ENCODE measurements at regions not wholly inside any gene's neighbourhood (a gene's known extent, or its start where the extent isn't known, plus 50 kb on each side); places are given as distances from the start of the nearest gene placed in this dataset.

DNA sequence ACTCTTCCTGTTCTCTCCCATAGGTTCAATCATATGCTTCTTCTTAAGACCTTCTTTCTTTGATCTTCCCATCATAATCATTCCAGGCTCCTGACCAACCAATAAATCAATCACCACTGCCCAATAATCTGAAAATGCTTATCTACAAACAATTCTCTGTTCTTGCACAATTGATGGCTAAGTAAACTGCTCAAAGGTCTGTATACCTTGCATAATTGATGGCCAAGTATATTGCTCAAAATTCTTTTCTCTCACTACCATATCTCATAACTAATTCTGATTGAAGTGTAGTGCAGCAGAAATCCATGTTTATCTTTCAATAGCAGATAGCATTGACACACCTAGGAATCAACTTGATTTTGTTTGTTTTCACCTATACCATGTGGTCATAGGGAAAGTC is 83.4 kb upstream of the EPHA6 start:
- no peak overlapping the region for H3K56ac ChIP-seq (ENCODE audit: low read length)
- H2BK5ac ChIP-seq (ENCODE audit: low read length): no peak overlapping the region
- H3K4me2 ChIP-seq (ENCODE audit: low read length): no peak overlapping the region
- no peaks in the 10 kb centered on the region for H3K36me3 ChIP-seq (ENCODE audit: control insufficient read depth, insufficient read depth, low read length)
- no peak for DNase-seq
- no peak overlapping the region for H2AK5ac ChIP-seq (ENCODE audit: low read length)
- H3K9ac ChIP-seq (ENCODE audit: low read length): no peak overlapping the region
- no peaks in the 10 kb centered on the region for H3K4me1 ChIP-seq (ENCODE audit: control insufficient read depth, low read depth, low read length)
- H3K4ac ChIP-seq (ENCODE audit: low read depth, low read length): no peak overlapping the region
- H2BK120ac ChIP-seq (ENCODE audit: low read depth, low read length): no peak overlapping the region
- no peaks in the 10 kb centered on the region for H3K79me2 ChIP-seq (ENCODE audit: control insufficient read depth, insufficient read depth, low read length)
- no peaks in the 10 kb centered on the region for H3K27me3 ChIP-seq (ENCODE audit: insufficient read depth, low read length, poor library complexity)
- H2BK15ac ChIP-seq (replicated peaks; ENCODE audit: low read depth): no peak overlapping the region
- no peak overlapping the region for H3K27ac ChIP-seq (ENCODE audit: low read depth, low read length)
- H4K8ac ChIP-seq (ENCODE audit: low read depth, low read length): no peak overlapping the region
- no peak overlapping the region for H3K18ac ChIP-seq (ENCODE audit: low read length)
- H3K23ac ChIP-seq (ENCODE audit: low read length): no peak overlapping the region
- H3K4me3 ChIP-seq (ENCODE audit: low read length): no peak overlapping the region
- H4K5ac ChIP-seq (ENCODE audit: low read length): no peak overlapping the region
- no peaks in the 10 kb centered on the region for H3K79me1 ChIP-seq (ENCODE audit: low read length)

DNA sequence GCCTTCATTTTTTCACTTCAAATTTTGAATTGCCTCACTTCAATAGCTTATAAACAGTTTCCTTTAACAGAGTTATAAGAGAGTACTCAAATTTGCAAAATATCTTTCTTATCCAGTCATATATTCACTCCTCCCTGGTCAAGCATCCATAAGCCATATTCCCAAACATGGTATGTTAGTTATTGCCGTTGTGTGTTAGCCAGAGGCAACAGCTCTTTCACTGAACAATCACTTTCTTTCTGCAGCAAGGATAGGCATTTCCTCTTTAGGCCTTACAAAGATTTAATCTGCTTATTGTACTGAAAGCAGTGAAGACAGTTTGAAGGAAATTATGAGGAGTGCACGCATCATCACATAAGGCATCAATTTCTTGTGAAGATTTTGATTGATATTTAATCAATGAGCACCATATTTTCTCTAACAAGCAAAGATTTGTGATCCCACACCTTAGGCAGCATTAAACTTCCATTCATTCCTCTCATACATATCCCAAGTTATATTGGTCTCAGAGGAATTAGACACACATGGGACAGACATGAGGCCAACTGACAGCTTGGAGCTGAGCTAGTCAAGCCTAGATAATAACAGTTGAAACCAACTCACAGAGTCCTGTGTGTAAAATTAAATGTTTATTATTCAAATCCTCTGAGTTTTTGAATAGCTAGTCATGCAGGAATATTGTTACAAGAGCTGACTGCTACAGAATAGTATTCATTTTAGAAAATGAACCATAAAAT is 80.0 kb upstream of the EPHA6 start:
- H2BK15ac ChIP-seq (replicated peaks; ENCODE audit: low read depth): no peak overlapping the region
- H3K18ac ChIP-seq (ENCODE audit: low read length): no peak overlapping the region
- no peak overlapping the region for H2BK120ac ChIP-seq (ENCODE audit: low read depth, low read length)
- no peak overlapping the region for H2BK5ac ChIP-seq (ENCODE audit: low read length)
- no peaks in the 10 kb centered on the region for H3K4me1 ChIP-seq (ENCODE audit: control insufficient read depth, low read depth, low read length)
- H3K36me3 ChIP-seq (ENCODE audit: control insufficient read depth, insufficient read depth, low read length): no peaks in the 10 kb centered on the region
- no peak overlapping the region for H3K4me2 ChIP-seq (ENCODE audit: low read length)
- no peak for DNase-seq
- H3K9ac ChIP-seq (ENCODE audit: low read length): no peak overlapping the region
- no peaks in the 10 kb centered on the region for H3K79me2 ChIP-seq (ENCODE audit: control insufficient read depth, insufficient read depth, low read length)
- WGBS (ENCODE audit: extremely low coverage, insufficient coverage, low lambda C conversion rate): no CpG with 5 or more reads among the region's 2 CpGs
- H3K79me1 ChIP-seq (ENCODE audit: low read length): no peaks in the 10 kb centered on the region
- H3K4ac ChIP-seq (ENCODE audit: low read depth, low read length): no peak overlapping the region
- no peak overlapping the region for H4K8ac ChIP-seq (ENCODE audit: low read depth, low read length)
- no peak overlapping the region for H3K4me3 ChIP-seq (ENCODE audit: low read length)
- no peak overlapping the region for H3K56ac ChIP-seq (ENCODE audit: low read length)
- no peak overlapping the region for H2AK5ac ChIP-seq (ENCODE audit: low read length)
- no peak overlapping the region for H3K23ac ChIP-seq (ENCODE audit: low read length)
- H3K27me3 ChIP-seq (ENCODE audit: insufficient read depth, low read length, poor library complexity): no peaks in the 10 kb centered on the region
- no peak overlapping the region for H3K27ac ChIP-seq (ENCODE audit: low read depth, low read length)
- no peak overlapping the region for H4K5ac ChIP-seq (ENCODE audit: low read length)

DNA sequence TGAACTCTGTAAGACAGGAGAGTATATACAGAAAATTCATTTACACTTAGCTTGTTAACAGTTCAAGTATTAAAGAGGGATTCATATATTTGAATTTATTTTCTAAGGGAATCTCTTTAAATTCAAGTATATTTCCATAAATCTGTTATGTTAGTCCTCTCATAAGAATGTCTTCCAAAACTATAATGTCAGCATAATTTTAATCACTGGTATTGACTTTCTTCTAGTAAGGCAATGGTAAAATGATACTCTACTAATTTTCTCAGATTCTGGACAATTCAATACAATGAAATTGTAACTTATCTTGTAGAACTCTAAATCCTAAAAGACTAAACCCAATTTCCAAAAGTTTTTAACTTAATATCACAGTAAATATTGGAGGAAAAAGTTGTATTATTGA is 66.3 kb upstream of the EPHA6 start:
- no peaks in the 10 kb centered on the region for H3K79me2 ChIP-seq (ENCODE audit: control insufficient read depth, insufficient read depth, low read length)
- no peak overlapping the region for H3K18ac ChIP-seq (ENCODE audit: low read length)
- no peak overlapping the region for H3K27ac ChIP-seq (ENCODE audit: low read depth, low read length)
- no peak overlapping the region for H2BK15ac ChIP-seq (replicated peaks; ENCODE audit: low read depth)
- H3K23ac ChIP-seq (ENCODE audit: low read length): no peak overlapping the region
- no peaks in the 10 kb centered on the region for H3K79me1 ChIP-seq (ENCODE audit: low read length)
- DNase-seq: no peak
- H3K36me3 ChIP-seq (ENCODE audit: control insufficient read depth, insufficient read depth, low read length): no peaks in the 10 kb centered on the region
- H4K5ac ChIP-seq (ENCODE audit: low read length): no peak overlapping the region
- H3K4ac ChIP-seq (ENCODE audit: low read depth, low read length): no peak overlapping the region
- no peak overlapping the region for H2BK120ac ChIP-seq (ENCODE audit: low read depth, low read length)
- no peak overlapping the region for H3K4me2 ChIP-seq (ENCODE audit: low read length)
- H2BK5ac ChIP-seq (ENCODE audit: low read length): no peak overlapping the region
- no peak overlapping the region for H3K56ac ChIP-seq (ENCODE audit: low read length)
- H3K9ac ChIP-seq (ENCODE audit: low read length): no peak overlapping the region
- no peak overlapping the region for H2AK5ac ChIP-seq (ENCODE audit: low read length)
- H3K27me3 ChIP-seq (ENCODE audit: insufficient read depth, low read length, poor library complexity): no peaks in the 10 kb centered on the region
- no peak overlapping the region for H3K4me3 ChIP-seq (ENCODE audit: low read length)
- H4K8ac ChIP-seq (ENCODE audit: low read depth, low read length): no peak overlapping the region
- H3K4me1 ChIP-seq (ENCODE audit: control insufficient read depth, low read depth, low read length): no peaks in the 10 kb centered on the region

DNA sequence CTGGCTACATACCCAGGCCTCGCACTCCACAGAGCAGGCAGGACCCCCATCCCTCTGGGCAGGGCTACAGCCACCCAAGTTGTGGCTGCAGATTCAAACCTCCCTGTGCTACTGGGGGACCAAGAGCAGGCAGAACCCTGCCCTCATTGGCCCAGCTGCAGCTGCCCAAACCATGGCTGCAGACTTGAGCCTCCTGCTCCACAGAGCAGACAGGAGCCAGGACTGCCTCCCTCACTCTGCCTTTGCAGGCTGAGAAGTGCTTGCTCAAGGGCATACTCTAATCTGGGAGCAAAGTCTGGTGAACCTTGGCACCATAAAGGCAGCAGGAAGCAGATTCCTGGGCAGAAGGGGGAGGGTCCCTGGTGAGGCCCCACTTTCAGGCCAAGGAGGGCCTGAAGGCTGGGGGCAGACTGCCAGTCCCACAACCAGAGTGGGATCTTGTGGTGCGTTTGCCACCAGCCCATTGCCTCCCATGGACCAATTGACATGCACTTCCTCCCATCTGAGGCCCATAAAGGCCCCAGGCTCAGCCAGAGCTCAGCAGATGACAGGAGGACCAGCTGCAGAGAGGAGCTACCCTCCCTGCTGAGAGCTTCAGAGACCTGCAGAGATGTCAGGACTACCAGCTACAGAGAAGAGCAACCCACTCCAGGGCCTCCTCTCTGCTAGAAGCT is 64.2 kb upstream of the EPHA6 start:
- no peaks in the 10 kb centered on the region for H3K27me3 ChIP-seq (ENCODE audit: insufficient read depth, low read length, poor library complexity)
- no peak overlapping the region for H2AK5ac ChIP-seq (ENCODE audit: low read length)
- H4K8ac ChIP-seq (ENCODE audit: low read depth, low read length): no peak overlapping the region
- H3K79me2 ChIP-seq (ENCODE audit: control insufficient read depth, insufficient read depth, low read length): no peaks in the 10 kb centered on the region
- H2BK120ac ChIP-seq (ENCODE audit: low read depth, low read length): no peak overlapping the region
- no peak overlapping the region for H2BK15ac ChIP-seq (replicated peaks; ENCODE audit: low read depth)
- H3K4ac ChIP-seq (ENCODE audit: low read depth, low read length): no peak overlapping the region
- no peak overlapping the region for H3K18ac ChIP-seq (ENCODE audit: low read length)
- H3K36me3 ChIP-seq (ENCODE audit: control insufficient read depth, insufficient read depth, low read length): no peaks in the 10 kb centered on the region
- no peak overlapping the region for H3K9ac ChIP-seq (ENCODE audit: low read length)
- no peak overlapping the region for H3K56ac ChIP-seq (ENCODE audit: low read length)
- no peak overlapping the region for H4K5ac ChIP-seq (ENCODE audit: low read length)
- H3K23ac ChIP-seq (ENCODE audit: low read length): no peak overlapping the region
- no peak for DNase-seq
- no CpG with 5 or more reads among the region's 2 CpGs for WGBS (ENCODE audit: extremely low coverage, insufficient coverage, low lambda C conversion rate)
- no peak overlapping the region for H3K4me3 ChIP-seq (ENCODE audit: low read length)
- H2BK5ac ChIP-seq (ENCODE audit: low read length): no peak overlapping the region
- no peaks in the 10 kb centered on the region for H3K79me1 ChIP-seq (ENCODE audit: low read length)
- no peaks in the 10 kb centered on the region for H3K4me1 ChIP-seq (ENCODE audit: control insufficient read depth, low read depth, low read length)
- no peak overlapping the region for H3K4me2 ChIP-seq (ENCODE audit: low read length)
- H3K27ac ChIP-seq (ENCODE audit: low read depth, low read length): no peak overlapping the region

DNA sequence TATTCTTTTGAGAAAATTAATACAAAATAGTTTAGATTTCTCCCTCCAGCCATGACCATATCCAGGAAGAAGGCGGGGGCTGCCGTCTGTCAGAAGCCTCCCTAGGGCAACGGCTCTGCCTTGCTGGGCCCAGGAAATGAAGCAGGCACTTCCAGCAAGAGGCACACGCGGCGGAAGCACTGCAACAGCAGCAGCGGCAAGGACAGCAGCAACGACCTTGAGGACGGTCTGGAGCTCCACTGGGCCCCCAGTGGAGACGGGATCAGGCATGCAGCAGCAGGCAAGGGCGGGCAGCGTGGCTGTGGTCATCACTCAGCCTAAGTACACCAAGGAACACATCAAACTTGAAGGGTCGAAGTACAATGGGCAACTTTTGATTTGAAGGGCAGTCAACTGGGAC is 61.3 kb upstream of the EPHA6 start:
- Histone ChIP-seq H4K5ac (ENCODE audit: low read length) (no peak overlapping the region), H2BK120ac (ENCODE audit: low read depth, low read length) (no peak overlapping the region), H3K18ac (ENCODE audit: low read length) (no peak overlapping the region), H3K23ac (ENCODE audit: low read length) (no peak overlapping the region), H3K4me3 (ENCODE audit: low read length) (no peak overlapping the region), H3K27ac (ENCODE audit: low read depth, low read length) (no peak overlapping the region), H3K4me1 (ENCODE audit: control insufficient read depth, low read depth, low read length) (no peaks in the 10 kb centered on the region), H3K36me3 (ENCODE audit: control insufficient read depth, insufficient read depth, low read length) (no peaks in the 10 kb centered on the region), H3K56ac (ENCODE audit: low read length) (no peak overlapping the region), H3K4ac (ENCODE audit: low read depth, low read length) (no peak overlapping the region), H3K4me2 (ENCODE audit: low read length) (no peak overlapping the region), H3K9ac (ENCODE audit: low read length) (no peak overlapping the region), H3K79me1 (ENCODE audit: low read length) (no peaks in the 10 kb centered on the region), H2BK15ac (replicated peaks; ENCODE audit: low read depth) (no peak overlapping the region), H2AK5ac (ENCODE audit: low read length) (no peak overlapping the region), H3K27me3 (ENCODE audit: insufficient read depth, low read length, poor library complexity) (no peaks in the 10 kb centered on the region), H4K8ac (ENCODE audit: low read depth, low read length) (no peak overlapping the region), H2BK5ac (ENCODE audit: low read length) (no peak overlapping the region), H3K79me2 (ENCODE audit: control insufficient read depth, insufficient read depth, low read length) (no peaks in the 10 kb centered on the region)
- WGBS (ENCODE audit: extremely low coverage, insufficient coverage, low lambda C conversion rate): no CpG with 5 or more reads among the region's 13 CpGs
- no peak for DNase-seq

DNA sequence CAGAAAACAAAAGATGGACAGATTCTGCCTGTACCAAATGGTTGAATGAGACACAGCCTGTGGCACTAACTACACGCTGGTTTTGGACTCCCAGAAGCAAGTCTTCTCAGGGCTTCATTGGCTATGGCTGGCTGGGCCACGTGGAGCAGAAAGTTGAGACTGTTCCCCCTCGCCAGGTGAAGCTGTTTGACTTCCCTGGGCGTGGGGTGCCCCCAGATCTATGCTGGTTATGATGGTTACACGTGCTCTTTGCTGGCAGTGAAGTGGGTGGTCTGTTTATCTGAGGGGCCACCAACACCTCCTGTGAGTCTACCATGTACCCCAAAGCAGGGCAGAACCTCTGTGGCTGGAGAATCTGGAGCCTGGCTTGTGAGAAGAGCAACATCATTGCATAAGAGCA is 60.3 kb upstream of the EPHA6 start:
- H3K27me3 ChIP-seq (ENCODE audit: insufficient read depth, low read length, poor library complexity): no peaks in the 10 kb centered on the region
- no peak overlapping the region for H4K5ac ChIP-seq (ENCODE audit: low read length)
- no peaks in the 10 kb centered on the region for H3K79me1 ChIP-seq (ENCODE audit: low read length)
- no peak for DNase-seq
- no peak overlapping the region for H3K4me2 ChIP-seq (ENCODE audit: low read length)
- no peak overlapping the region for H3K56ac ChIP-seq (ENCODE audit: low read length)
- no peak overlapping the region for H2AK5ac ChIP-seq (ENCODE audit: low read length)
- WGBS (ENCODE audit: extremely low coverage, insufficient coverage, low lambda C conversion rate): no CpG with 5 or more reads among the region's 5 CpGs
- H3K79me2 ChIP-seq (ENCODE audit: control insufficient read depth, insufficient read depth, low read length): no peaks in the 10 kb centered on the region
- H3K36me3 ChIP-seq (ENCODE audit: control insufficient read depth, insufficient read depth, low read length): no peaks in the 10 kb centered on the region
- no peak overlapping the region for H3K27ac ChIP-seq (ENCODE audit: low read depth, low read length)
- H3K4me3 ChIP-seq (ENCODE audit: low read length): no peak overlapping the region
- H2BK15ac ChIP-seq (replicated peaks; ENCODE audit: low read depth): no peak overlapping the region
- H3K18ac ChIP-seq (ENCODE audit: low read length): no peak overlapping the region
- H4K8ac ChIP-seq (ENCODE audit: low read depth, low read length): no peak overlapping the region
- no peaks in the 10 kb centered on the region for H3K4me1 ChIP-seq (ENCODE audit: control insufficient read depth, low read depth, low read length)
- H3K23ac ChIP-seq (ENCODE audit: low read length): no peak overlapping the region
- H3K9ac ChIP-seq (ENCODE audit: low read length): no peak overlapping the region
- no peak overlapping the region for H2BK120ac ChIP-seq (ENCODE audit: low read depth, low read length)
- no peak overlapping the region for H2BK5ac ChIP-seq (ENCODE audit: low read length)
- no peak overlapping the region for H3K4ac ChIP-seq (ENCODE audit: low read depth, low read length)
